Neuron (in vitro differentiated cells): ENCODE measurements at regions not wholly inside any gene's neighbourhood (a gene's known extent, or its start where the extent isn't known, plus 50 kb on each side); places are given as distances from the start of the nearest gene placed in this dataset.

Source experiments
- H2AFZ ChIP-seq: one replicate; pipeline ENCODE4 v1.6.1; 2013; ENCODE audit warnings: low read depth, mild to moderate bottlenecking, inconsistent platforms, low read length, moderate library complexity
- H3K27me3 ChIP-seq: one replicate; pipeline ENCODE4 v1.6.1; 2013; ENCODE audit warnings: low read length; ENCODE audit not compliant: insufficient read depth
- H3K36me3 ChIP-seq: one replicate; pipeline ENCODE4 v1.6.1; 2013; ENCODE audit warnings: low read length; ENCODE audit not compliant: insufficient read depth
- H3K4me1 ChIP-seq: one replicate; pipeline ENCODE4 v1.6.1; 2013; ENCODE audit warnings: low read length; ENCODE audit not compliant: insufficient read depth
- H3K4me3 ChIP-seq: 2 replicates; pipeline ENCODE4 v1.5.1; 2013; ENCODE audit warnings: mild to moderate bottlenecking, low read length, moderate library complexity
- H3K9me3 ChIP-seq: one replicate; pipeline ENCODE4 v1.6.1; 2013; ENCODE audit warnings: low read length

DNA sequence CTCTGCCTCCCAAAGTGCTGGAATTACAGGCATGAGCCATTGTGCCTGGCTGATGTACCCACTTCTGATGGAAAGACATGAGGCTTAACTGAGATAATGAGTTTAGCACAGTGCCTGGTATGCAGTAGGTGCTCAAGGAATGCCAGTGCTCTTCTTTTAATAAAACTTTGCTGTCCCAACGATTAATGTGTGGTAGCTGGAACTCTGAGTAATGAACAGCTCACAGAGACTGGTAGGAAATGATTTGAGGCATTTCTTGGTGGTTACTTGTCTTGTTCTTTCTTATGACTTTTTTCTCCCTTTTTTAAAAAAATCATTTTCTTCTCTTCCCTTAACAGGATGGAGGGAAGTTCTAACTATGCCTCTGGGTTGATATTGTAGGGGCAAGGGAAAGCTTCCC is 235.7 kb upstream of the PWP1 start:
- Histone ChIP-seq H3K27me3 (no peaks in the 10 kb centered on the region), H3K4me3 (no peak overlapping the region), H3K4me1 (no peaks in the 10 kb centered on the region), H2AFZ (no peak overlapping the region), H3K9me3 (no peaks in the 10 kb centered on the region), H3K36me3 (no peaks in the 10 kb centered on the region)

DNA sequence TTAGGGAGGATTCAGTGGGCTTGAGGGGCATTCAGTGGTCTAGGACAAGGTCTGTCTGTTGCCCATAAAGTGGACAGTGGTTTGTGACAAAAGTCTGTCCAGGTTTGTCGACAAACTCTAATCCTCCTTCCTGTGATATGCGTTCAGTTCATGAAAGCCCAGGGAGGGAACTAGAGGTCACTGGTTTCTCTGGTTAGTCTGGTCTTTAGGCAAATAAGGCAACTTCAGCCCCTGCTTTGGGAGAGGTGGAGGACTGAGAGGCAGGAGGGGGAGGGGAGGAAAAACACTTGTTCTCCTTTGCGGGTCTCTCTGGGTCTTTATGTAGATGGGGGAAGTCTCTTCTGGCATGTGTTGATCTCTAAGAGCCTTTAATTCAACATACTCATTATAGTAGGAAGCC is 235.1 kb upstream of the PWP1 start:
- Histone ChIP-seq H3K4me3 (no peak overlapping the region), H3K9me3 (no peaks in the 10 kb centered on the region), H3K27me3 (no peaks in the 10 kb centered on the region), H2AFZ (no peak overlapping the region), H3K36me3 (no peaks in the 10 kb centered on the region), H3K4me1 (no peaks in the 10 kb centered on the region)

DNA sequence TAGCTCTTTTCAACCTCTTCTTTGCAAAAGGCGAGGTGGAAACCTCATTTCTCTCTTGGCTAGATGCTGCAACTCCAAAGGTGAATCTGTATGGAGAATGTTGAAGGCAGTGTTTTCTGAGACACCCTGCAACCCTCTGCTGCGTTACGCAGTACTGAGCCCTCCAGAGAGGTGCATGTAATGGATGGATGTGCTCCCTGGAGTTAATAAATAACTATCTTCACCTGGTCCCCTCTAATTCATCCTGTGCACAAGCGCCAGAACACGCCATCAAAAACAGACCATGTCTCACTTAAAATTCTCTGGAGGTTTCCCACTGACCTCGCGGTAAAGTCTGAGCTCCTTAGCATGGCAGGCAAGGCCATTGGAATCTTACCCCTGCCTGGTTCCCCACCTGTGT is 234.4 kb upstream of the PWP1 start:
- Histone ChIP-seq H3K27me3 (no peaks in the 10 kb centered on the region), H2AFZ (no peak overlapping the region), H3K9me3 (no peaks in the 10 kb centered on the region), H3K36me3 (no peaks in the 10 kb centered on the region), H3K4me1 (no peaks in the 10 kb centered on the region), H3K4me3 (no peak overlapping the region)

DNA sequence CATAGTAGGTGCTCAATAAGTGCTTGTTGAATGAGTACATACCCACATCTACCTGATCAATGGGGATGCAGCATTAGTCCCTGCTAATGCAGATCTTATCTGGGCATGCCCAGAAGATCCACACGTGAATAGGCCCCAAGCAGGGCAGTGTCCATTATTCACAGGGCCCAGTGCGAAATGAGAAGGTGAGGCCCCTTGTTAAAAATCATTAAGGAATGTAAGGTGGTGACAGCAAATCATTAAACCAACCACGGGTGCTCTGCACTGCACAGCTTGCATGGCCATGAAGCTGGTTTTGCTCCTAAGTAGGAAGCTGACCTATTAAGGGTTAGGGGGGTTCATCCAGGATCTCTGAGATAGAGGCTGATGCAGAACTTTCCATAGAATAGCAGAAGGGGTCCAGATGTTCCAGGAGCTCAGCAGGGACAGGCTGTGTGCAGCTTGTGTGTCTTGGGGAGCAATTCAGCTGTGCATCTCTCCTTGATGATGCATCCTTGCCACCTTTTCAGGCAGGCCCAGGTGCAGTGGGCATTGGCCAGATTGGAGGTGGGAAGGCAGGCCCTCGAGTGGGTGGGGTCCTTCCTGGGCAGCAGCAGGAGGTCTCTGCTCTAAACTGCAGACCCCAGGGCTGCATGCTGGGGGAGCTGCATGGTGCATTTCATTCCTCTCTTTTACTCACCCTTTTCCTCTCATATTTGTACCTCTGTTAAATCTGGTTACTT is 231.3 kb upstream of the PWP1 start:
- H3K36me3 ChIP-seq, result no peaks in the 10 kb centered on the region
- H3K4me3 ChIP-seq, result no peak overlapping the region
- H3K4me1 ChIP-seq, result no peaks in the 10 kb centered on the region
- H3K9me3 ChIP-seq, result no peaks in the 10 kb centered on the region
- H3K27me3 ChIP-seq, result no peaks in the 10 kb centered on the region
- H2AFZ ChIP-seq, result no peak overlapping the region

DNA sequence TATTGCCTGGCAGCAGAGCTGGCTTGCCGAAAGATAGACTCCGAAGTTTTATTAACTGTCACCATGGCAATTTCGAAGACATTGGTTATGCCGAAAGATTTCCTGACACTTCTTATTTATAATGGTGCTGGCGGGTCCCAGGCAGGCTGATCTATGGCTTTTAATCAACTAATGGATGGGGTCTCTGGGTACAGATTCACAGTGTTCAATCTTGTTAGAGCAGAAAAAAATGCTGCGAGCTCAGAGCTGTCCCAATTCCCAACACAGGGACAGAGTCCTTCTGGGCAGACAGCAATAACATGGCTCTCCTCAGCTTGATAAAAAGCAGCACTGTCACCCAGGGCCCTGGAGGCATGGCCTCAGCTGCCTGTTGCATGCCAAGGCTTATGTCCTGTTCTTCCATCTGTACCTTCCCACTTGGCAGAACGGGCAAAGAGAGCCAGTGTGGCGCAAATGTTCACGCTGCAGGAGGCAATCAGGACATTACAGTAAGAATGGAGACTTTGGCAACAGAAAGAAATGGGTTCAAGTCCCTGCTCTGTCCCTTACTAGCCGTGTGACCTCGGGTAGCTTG is 228.2 kb upstream of the PWP1 start:
- no peak overlapping the region for H3K4me3 ChIP-seq
- no peaks in the 10 kb centered on the region for H3K9me3 ChIP-seq
- H2AFZ ChIP-seq, result no peak overlapping the region
- H3K4me1 ChIP-seq, result no peaks in the 10 kb centered on the region
- no peaks in the 10 kb centered on the region for H3K36me3 ChIP-seq
- no peaks in the 10 kb centered on the region for H3K27me3 ChIP-seq

DNA sequence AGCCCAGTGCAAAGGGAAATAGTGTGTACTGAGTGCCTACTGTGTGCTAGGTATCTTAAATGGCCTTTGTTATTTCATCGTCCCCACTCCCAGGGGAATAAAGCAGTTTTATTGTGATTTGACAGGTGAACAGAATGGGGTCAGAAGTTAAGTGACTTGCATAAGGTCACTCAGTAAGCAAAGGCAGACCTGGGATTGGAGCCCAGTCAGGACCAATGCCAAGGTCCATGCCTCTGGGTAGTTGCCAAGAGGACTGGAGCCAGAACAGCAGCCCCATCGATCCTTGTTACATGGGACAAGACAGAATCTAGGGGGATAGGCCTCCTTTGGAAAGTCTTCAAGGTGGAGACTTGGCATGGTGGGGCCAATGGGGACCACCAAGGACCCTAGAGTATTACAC is 227.4 kb upstream of the PWP1 start:
- Histone ChIP-seq H3K36me3 (no peaks in the 10 kb centered on the region), H3K4me3 (no peak overlapping the region), H3K27me3 (no peaks in the 10 kb centered on the region), H3K4me1 (no peaks in the 10 kb centered on the region), H2AFZ (no peak overlapping the region), H3K9me3 (no peaks in the 10 kb centered on the region)

DNA sequence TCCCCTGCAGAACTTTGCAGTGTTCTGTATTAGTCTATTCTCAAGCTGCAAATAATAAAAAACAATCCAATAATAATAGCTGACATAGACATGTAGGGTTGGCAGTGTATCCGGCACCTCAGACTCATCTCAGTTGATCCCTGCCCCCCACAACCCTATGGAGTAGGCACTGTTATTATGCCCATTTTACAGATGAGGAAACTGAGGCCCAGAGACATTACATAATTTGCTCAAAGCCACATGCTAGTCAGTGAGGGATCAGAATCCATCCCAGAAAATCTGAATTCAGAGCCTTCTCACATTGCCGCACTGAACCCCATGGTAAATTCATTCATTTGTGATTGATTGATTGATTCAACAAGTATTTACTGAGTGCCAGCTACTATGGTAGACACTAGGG is 226.6 kb upstream of the PWP1 start:
- Histone ChIP-seq H3K36me3 (no peaks in the 10 kb centered on the region), H3K4me1 (no peaks in the 10 kb centered on the region), H3K4me3 (no peak overlapping the region), H3K9me3 (no peaks in the 10 kb centered on the region), H2AFZ (no peak overlapping the region), H3K27me3 (no peaks in the 10 kb centered on the region)

DNA sequence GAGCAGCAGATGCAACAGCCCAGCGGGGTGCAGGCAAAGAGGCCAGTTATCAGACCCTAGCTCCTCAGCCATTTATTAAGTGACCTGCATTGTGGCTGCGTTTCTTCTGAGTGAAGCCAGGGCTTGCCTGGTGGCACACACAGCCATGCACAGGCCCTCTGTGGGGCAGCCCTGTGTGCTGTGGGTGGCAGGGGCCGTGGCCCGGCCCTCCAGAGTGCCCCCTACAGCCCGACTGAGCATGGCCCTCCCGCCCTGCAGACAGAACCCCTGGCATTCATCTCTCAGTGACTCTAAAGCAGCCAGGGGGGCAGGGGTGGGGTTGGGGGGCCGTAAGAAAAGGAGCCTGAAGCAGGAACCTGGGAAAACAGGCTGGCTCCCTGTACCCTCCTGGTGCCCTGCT is 226.0 kb upstream of the PWP1 start:
- H2AFZ ChIP-seq, result no peak overlapping the region
- H3K27me3 ChIP-seq, result no peaks in the 10 kb centered on the region
- no peaks in the 10 kb centered on the region for H3K4me1 ChIP-seq
- no peak overlapping the region for H3K4me3 ChIP-seq
- H3K36me3 ChIP-seq, result no peaks in the 10 kb centered on the region
- no peaks in the 10 kb centered on the region for H3K9me3 ChIP-seq

DNA sequence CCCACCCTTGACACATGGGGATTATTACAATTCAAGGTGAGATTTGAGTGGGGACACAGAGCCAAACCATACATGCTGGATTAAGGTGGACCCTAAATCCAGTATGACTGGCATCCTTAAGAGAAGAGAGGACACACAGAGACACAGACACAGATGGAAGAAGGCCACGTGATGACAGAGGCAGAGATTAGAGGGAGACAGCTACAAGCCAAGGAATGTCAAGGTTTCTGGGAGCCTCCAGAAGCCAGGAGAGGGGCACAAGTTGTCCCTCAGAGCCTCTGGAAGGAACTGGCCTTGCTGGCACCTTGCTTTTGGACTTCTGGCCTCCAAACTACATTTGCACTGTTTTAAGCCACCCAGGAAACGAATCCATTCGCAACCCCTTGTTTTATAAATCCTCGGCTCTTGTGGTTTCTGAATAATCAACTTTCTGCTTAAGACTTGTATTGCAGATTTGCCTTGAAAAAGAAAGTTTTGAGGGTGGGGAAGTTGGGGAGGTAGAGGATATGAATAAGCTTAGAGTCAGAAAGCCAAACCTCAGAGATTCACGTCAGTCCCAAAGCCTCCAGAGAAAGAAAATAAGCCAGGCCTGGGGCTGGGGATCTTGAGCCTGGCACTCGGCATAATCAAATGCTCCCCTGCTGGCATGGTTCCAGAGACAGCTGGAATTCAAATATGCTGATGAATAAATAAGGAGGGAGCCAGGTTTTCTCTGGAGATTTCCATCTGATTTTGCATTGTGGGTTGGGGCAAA is 224.2 kb upstream of the PWP1 start:
- H3K4me3 ChIP-seq, result no peak overlapping the region
- no peaks in the 10 kb centered on the region for H3K9me3 ChIP-seq
- H3K27me3 ChIP-seq, result no peaks in the 10 kb centered on the region
- H2AFZ ChIP-seq, result no peak overlapping the region
- no peaks in the 10 kb centered on the region for H3K36me3 ChIP-seq
- peaks cover 5% of the 10 kb centered on the region for H3K4me1 ChIP-seq

DNA sequence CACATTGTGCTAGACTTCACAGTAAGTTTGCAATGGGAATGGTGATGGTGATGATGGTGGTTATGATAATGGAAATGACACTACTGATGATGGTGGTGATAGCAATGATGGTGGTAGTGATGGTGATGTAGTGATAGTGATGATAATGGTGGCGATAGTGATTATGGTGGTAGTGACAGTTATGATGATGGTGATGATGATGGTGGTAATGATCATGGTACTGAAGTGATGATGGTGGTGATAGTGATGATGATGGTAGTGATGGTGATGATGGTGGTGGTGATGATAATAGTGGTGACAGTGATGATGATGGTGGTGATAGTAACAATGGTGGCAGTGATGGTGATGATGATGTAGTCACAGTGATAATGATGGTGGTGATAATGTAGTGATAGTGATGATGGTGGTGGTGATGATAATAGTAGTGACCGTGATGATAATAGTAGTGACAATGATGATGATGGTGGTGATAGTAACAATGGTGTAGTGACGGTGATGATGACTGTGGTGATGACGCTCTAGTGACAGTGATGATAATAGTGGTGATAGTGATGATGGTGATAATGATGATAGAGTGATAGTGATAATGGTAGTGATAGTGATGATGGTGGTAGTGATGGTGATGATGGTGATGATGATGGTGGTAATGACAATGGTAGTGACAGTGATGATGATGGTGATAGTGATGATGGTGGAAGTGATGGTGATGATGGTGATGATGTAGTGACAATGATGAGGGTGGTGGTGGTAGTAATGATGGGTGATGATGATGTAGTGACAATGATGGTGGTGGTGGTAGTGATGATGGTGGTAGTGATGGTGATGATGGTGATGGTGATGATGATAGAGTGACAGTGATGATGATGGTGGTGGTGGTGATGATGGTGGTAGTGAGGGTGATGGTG is 222.9 kb upstream of the PWP1 start:
- Histone ChIP-seq H2AFZ (no peak overlapping the region), H3K4me1 (peaks cover 17% of the 10 kb centered on the region), H3K9me3 (no peaks in the 10 kb centered on the region)

DNA sequence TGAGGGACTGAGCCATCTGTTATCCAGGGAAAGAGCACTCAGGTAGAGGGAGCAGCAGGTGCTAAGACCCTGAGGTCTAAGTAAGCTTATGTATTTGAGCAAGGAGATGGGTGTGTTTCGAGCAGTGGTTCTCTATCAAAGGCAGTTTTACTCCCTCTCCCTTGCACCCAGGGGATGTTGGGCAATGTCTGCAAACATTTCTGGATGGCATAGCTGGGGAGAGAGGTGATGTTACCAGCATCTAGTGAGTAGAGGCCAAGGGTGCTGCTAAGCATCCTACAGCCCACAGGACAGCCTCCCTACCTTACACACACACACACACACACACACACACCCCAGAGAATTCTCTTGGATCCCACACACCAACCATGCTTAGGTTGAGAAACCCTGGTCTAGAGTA is 221.0 kb upstream of the PWP1 start:
- H3K27me3 ChIP-seq, result no peaks in the 10 kb centered on the region
- H2AFZ ChIP-seq, result no peak overlapping the region
- no peaks in the 10 kb centered on the region for H3K36me3 ChIP-seq
- H3K4me3 ChIP-seq, result no peak overlapping the region
- no peaks in the 10 kb centered on the region for H3K9me3 ChIP-seq
- peaks cover 23% of the 10 kb centered on the region for H3K4me1 ChIP-seq

More for the DNA sequence above, 222.9 kb upstream of the PWP1 start:
- no peaks in the 10 kb centered on the region for H3K36me3 ChIP-seq
- H3K27me3 ChIP-seq, result no peaks in the 10 kb centered on the region
- H3K4me3 ChIP-seq, result no peak overlapping the region

DNA sequence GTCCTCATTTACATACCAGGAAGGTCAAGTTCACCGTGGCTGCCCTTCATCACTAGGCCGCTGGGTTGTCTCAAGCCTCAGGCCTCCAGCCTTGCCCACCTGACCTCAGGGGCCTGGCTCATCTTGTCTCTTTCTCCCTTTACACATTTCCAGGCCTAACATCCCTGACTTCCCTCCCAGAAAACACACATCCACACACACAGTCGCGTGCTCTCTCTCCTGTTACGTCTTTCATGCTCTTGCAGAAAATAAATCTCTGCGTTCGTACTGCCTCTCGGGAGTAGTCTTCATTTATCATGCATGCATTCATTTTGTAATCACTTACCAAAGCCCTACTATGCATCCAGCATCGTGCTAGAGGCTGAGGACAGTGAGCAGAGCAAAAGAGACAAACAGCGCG is 220.0 kb upstream of the PWP1 start:
- H3K4me1 ChIP-seq, result peaks cover 23% of the 10 kb centered on the region
- no peaks in the 10 kb centered on the region for H3K27me3 ChIP-seq
- no peak overlapping the region for H3K4me3 ChIP-seq
- H3K36me3 ChIP-seq, result no peaks in the 10 kb centered on the region
- H3K9me3 ChIP-seq, result no peaks in the 10 kb centered on the region
- no peak overlapping the region for H2AFZ ChIP-seq

DNA sequence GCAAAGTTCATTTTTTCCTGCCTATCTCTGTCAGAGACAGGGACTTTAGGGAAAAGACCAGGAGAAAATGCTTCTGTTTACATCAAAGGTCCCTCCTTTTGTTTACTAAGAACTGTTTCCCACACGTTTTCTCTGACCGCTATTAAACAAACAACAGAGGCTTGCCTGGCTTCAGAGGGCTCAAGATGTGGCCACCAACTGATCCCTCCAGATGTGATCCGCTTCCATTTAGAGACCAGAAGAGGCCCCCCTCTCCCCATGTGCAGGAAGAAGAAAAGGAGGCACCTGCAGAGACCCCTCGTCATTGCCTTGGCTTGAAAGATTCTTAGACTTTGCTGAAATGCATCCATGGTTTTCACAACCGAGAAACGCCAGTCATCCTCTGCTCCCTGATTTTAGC is 217.9 kb upstream of the PWP1 start:
- peaks cover 23% of the 10 kb centered on the region for H3K4me1 ChIP-seq
- H3K36me3 ChIP-seq, result no peaks in the 10 kb centered on the region
- no peaks in the 10 kb centered on the region for H3K27me3 ChIP-seq
- no peak overlapping the region for H2AFZ ChIP-seq
- H3K9me3 ChIP-seq, result no peaks in the 10 kb centered on the region
- no peak overlapping the region for H3K4me3 ChIP-seq
